GM18867 (cell line): ENCODE measurements at regions not wholly inside any gene's neighbourhood (a gene's known extent, or its start where the extent isn't known, plus 50 kb on each side); places are given as distances from the start of the nearest gene placed in this dataset.

Experiments used
- ATAC-seq: cut with Tn5 transposase; IDR thresholded peaks from one replicate; pipeline ENCODE4 v1.9.1; 2021; ENCODE audit warnings: mild to moderate bottlenecking, moderate library complexity; ENCODE audit not compliant: unreplicated experiment

DNA sequence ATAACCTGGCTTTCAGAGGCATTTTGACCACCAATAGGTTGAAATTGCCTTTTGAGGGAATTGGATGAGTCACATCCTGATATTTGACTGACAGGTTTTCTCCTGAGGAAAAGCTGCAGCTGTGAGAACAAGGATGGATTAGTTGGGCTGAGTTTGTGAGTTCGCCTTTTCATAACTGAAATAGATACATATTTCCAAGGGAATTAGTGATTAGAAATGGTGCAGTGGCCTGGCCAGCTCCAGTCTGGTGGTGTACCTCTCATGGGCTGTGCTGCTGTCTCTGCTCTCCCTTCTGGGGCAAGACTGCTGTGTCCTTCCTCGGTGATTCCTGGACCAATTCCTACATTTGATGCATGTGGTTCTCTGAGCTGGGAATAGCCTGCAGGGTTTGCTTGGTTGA, 341.3 kb downstream of the TSN start:
- no peak for ATAC-seq

- ATAC-seq: no peak
Measured at GRCh38 chr2:122098306-122098705, 342.9 kb downstream of the TSN start.

GRCh38 chr2:122100346-122100745, 344.9 kb downstream of the TSN start:
- no peak for ATAC-seq

DNA sequence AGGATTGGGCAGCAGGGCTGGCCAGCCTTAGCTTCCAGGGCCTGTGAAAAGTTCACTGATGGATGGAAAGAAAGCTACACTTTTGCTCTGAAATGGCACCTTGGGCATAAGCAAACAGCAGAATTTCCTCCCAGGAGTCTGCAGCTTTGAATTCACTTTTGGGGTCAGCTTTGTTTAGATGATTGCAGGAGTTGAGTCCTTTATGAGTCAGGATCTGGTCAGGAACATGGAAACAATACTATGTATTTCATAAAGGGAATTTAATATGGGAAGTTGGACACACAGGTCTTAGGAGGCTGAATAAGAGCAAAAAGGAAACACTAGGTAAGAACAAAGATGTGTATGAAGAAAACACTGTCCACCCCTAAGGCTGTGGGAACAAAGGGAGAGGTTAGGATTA, 345.3 kb downstream of the TSN start:
- ATAC-seq: no peak

DNA sequence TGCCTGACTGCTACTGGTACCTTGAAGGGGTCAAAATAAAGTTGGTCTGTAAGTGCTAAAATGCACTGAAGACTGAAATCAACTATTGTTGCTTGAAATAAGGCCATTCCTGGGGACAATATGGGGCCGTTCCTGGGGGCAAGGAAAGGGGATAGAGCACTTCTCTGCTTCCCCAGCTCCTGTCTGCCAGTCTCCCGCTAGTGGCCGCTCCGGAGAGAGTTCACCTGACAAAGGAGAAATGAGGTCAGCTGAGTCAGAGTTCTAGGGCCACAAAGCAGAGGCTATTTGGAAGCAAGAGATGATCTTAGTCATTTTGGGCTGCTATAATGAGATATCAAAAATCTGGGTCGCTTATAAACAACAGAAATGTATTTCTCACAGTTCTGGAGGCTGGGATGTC, 345.9 kb downstream of the TSN start:
- ATAC-seq: no peak

DNA sequence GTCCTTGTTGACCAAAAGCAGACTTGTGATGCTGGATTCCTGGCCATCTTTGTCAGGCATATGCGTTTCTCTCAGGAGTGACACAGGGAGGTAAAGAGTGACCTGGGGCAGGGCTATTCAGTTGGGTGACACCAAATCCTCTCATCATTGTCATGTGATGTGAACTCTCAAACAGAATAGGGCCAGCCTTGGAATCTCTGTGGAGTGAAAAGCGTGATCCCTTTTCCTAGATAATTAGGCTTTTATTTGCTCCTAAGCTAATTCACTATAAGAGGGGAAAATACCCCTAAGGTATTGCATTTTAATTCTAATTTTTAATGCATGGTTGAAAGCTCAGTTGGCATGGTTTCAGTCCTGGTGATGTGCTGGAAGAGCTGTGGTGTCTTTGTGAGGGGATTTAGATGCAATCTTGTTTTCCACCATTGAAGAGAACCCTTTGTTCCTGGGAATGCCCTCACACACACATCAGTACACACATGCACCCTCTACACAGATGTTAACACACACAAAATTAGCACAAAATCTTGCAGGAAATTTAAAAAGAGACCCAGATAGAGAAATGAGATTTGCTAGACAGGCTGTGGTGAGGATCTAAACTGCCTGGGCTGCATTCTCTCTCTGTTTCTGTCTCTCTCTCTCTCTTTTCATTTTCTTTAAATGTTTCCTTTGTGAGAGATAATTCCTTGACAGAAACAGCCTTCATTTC, 349.9 kb downstream of the TSN start:
- ATAC-seq: no peak

DNA sequence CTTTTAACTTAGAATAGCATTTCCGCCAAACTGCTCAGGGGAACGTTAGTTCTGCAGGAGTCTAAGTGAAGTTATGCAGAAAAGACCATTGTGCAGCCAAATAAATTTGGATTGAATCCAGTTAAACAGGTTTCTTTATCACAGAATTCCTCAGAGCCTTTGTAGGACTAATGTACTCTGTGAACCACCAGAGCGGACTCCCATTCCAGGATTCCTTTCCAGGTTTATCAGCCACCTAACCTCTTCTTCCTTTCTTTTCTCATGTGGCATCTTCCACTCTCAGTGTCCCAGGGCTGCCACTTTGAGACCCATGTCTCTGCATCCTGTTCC, 350.4 kb downstream of the TSN start:
- ATAC-seq: no peak

GRCh38 chr2:122108186-122108585, 352.7 kb downstream of the TSN start:
- ATAC-seq: no peak

DNA sequence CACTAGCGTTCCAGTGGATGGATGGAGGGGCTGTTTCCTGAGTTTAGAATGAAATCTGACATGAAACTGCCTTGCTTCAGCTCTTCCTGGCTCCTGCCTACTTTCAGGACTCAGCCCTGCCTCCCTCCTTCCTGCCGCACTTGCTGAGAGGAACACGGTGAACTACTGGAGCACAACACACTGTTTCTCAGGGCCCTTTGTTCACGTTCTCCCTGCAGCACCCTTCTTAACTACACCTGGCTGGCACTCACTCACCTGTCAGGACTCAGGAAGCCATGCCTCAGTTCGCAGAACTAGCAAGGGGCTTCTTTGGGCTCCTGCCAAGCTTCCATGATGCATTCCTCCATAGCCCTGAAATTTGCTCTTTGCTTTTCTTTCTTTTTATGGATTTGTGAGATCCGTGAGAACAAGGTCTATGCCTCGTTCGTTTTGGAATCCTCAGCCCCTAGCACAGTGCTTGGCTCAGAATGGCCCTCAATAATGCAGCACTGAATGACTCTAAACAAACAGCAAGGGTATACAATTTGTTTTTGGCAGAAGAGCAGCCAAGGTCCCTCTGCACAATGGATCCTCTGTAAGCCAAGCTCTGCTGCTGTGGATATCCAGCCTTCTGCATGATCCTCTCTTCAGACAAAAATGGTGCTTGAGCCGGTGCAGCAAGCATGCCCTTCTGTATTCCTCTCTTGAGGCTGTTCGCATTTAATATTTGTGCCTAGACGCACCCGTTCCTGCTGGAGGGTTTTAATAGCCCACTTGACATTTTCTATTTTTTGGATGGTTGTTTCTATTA, 357.0 kb downstream of the TSN start:
- no peak for ATAC-seq

- ATAC-seq: no peak
Measured at GRCh38 chr2:122114421-122114820, 359.0 kb downstream of the TSN start.

DNA sequence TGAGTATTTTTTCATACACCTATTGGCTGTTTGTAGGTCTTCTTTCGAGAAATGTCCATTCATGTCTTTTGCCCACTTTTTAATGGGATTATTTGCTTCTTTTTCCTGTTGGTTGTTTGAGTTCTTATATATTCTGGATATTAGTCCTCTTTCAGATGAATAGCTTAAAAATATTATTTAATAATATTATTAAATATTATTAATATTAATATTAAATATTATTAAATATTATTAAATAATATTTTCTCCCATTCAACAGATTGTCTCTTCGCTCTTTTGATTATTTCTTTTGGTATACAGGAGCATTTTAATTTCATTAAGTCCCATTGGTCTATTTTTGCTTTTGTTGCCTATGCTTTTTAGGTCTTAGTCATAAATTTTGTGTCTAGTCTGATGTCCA, 361.9 kb downstream of the TSN start:
- no peak for ATAC-seq

GRCh38 chr2:122129399-122129798, 373.9 kb downstream of the TSN start:
- ATAC-seq: no peak

DNA sequence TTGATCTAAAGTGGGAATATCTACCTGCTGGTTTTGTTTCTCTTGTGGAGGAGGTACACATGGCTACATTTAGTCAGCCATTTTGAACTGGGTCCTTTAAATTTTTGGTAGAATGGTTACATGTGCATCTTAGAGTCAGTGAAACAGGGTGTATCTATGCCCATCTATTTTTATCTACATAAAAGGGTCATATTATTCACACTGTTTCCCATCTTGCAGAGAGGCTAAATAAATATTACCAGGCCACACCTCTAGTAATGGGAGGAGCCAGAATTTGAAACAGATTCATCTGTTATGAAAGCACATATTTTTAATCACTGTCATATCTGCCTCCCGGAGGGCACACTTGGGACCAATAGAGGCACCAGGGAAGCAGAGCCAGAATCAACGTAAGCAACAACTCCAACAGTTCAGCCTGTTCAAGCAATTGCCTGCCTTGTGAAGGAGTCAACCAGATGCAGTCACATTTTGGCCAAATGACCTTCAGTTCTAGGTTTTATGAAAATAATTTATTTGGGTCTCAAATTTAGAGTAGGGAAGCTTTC, 376.8 kb downstream of the TSN start:
- ATAC-seq: no peak

DNA sequence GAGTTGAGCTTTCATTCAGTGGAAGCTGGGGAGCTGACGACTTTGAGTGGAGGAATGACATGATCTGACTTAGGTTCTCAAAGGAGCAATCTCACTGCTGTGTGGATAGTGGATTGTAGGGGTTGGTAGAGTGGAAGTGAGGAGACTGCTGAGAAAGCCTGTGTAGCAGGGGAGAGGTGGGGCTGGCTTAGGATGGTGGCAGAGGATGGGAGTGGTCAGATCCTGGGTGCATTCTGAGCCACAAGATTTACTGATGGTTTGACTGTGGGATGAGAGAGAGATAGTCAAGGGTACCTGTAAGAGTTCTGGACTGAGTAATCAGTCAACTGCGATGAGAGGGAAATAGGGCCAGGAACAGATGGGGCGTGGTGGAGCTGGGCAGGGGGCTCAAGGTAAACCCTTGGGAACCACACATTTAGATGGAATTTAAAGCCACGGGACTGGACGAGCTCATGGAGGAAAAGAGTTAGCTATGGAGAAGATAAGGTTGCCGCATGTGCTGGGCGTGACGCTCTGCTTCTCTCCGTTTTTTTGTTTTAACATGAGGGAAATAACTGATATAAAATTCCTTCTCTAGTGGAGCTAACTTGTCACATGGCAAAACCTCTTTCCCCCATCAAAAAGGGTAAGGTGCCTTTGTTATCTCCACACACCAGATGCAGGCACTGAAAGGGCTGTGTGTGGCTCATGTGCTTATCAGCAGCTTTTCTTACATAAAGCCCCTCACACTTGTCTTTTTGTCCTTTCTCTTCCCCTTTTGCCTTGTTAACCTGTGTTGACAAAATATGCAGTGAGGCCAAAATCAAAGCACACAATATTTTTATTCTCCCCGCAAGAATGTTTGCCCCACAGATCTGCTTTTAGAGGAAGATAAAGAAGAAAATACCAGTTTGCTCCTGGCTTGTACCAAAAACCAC, 379.8 kb downstream of the TSN start:
- no peak for ATAC-seq

- ATAC-seq: peak; percentile 81
Measured at GRCh38 chr2:122136056-122136455, 380.6 kb downstream of the TSN start.

- no peak for ATAC-seq
Measured at GRCh38 chr2:122138561-122138960, 383.1 kb downstream of the TSN start.

GRCh38 chr2:122139739-122140420, 384.4 kb downstream of the TSN start:
- no peak for ATAC-seq

- no peak for ATAC-seq
Measured at GRCh38 chr2:122144884-122145283, 389.4 kb downstream of the TSN start.

- no peak for ATAC-seq
Measured at GRCh38 chr2:122145856-122146255, 390.4 kb downstream of the TSN start.

GRCh38 chr2:122148128-122148767, 392.8 kb downstream of the TSN start:
- peak; percentile 78 for ATAC-seq
